ENCODE measurements at regions not wholly inside any gene's neighbourhood (a gene's known extent, or its start where the extent isn't known, plus 50 kb on each side); places are given as distances from the start of the nearest gene placed in this dataset.

- DNase-seq: no peak
Measured at GRCh38 chr15:97841558-97841957, 118.9 kb upstream of the ARRDC4 start.

- no peak for DNase-seq
Measured at GRCh38 chr15:97849183-97849582, 111.3 kb upstream of the ARRDC4 start.

GRCh38 chr15:97858296-97858695 lies 102.2 kb upstream of the ARRDC4 start:
- no peak for DNase-seq

GRCh38 chr15:97861529-97862260 lies 98.8 kb upstream of the ARRDC4 start:
- DNase-seq: no peak

GRCh38 chr15:97866959-97867358 lies 93.5 kb upstream of the ARRDC4 start:
- DNase-seq: peak; percentile 60

GRCh38 chr15:97867870-97868269 lies 92.6 kb upstream of the ARRDC4 start:
- DNase-seq: peak; percentile 2

- DNase-seq: no peak
Measured at GRCh38 chr15:97868981-97869380, 91.5 kb upstream of the ARRDC4 start.

GRCh38 chr15:97870771-97871170 lies 89.7 kb upstream of the ARRDC4 start:
- DNase-seq: no peak

- DNase-seq: peak; percentile 2
Measured at GRCh38 chr15:97874139-97874538, 86.4 kb upstream of the ARRDC4 start.

- no peak for DNase-seq
Measured at GRCh38 chr15:97875025-97875512, 85.4 kb upstream of the ARRDC4 start.

- no peak for DNase-seq
Measured at GRCh38 chr15:97875513-97876280, 84.8 kb upstream of the ARRDC4 start.

- DNase-seq: no peak
Measured at GRCh38 chr15:97876281-97876675, 84.2 kb upstream of the ARRDC4 start.

- DNase-seq: peak; percentile 8
Measured at GRCh38 chr15:97881346-97881965, 79.0 kb upstream of the ARRDC4 start.

- no peak for DNase-seq
Measured at GRCh38 chr15:97884513-97885131, 75.9 kb upstream of the ARRDC4 start.

GRCh38 chr15:97890307-97890706 lies 70.2 kb upstream of the ARRDC4 start:
- DNase-seq: no peak

- no peak for DNase-seq
Measured at GRCh38 chr15:97892167-97892938, 68.2 kb upstream of the ARRDC4 start.

- peak; percentile 56 for DNase-seq
Measured at GRCh38 chr15:97893967-97894366, 66.5 kb upstream of the ARRDC4 start.

- DNase-seq: no peak
Measured at GRCh38 chr15:97899981-97900380, 60.5 kb upstream of the ARRDC4 start.

GRCh38 chr15:97902140-97902780 lies 58.2 kb upstream of the ARRDC4 start:
- DNase-seq: no peak

- no peak for DNase-seq
Measured at GRCh38 chr15:97903560-97903959, 56.9 kb upstream of the ARRDC4 start.

- DNase-seq: peak; percentile 66
Measured at GRCh38 chr15:97903971-97904572, 56.4 kb upstream of the ARRDC4 start.
